ENCODE measurements at regions not wholly inside any gene's neighbourhood (a gene's known extent, or its start where the extent isn't known, plus 50 kb on each side); places are given as distances from the start of the nearest gene placed in this dataset.

- TF ChIP-seq CTCF (IDR thresholded peaks at IDR 0.05) (no peak), POLR2A (IDR thresholded peaks at IDR 0.05) (no peak)
Observed at GRCh38 chr12:87861791-87862190, 167.4 kb downstream of the C12orf50 start.
